ENCODE measurements at regions not wholly inside any gene's neighbourhood (a gene's known extent, or its start where the extent isn't known, plus 50 kb on each side); places are given as distances from the start of the nearest gene placed in this dataset.
"Not testable (repeated sequence)": the region's sequence is repeated elsewhere in the genome, so short reads cannot be mapped to it uniquely, and the experiment has no call there.

- no peaks in the 10 kb centered on the region for H3K9me3 Mint-ChIP-seq
- no peaks in the 10 kb centered on the region for H3K27me3 Mint-ChIP-seq
- peaks cover 10 to 18% (median 16%) of the 10 kb centered on the region in 3 donors for H3K4me1 Mint-ChIP-seq
- peak overlapping the region in 1 of 3 donors; percentile 85 for H3K27ac Mint-ChIP-seq
- H3K4me3 Mint-ChIP-seq = peak overlapping the region in 2 of 4 donors; percentile 20 to 29
- H3K36me3 Mint-ChIP-seq = peaks cover 4% of the 10 kb centered on the region
Measured at GRCh38 chr10:28179006-28179742, 123.7 kb downstream of the MPP7 start.

- Mint-ChIP-seq H3K4me1 (peaks cover 11 to 18% (median 16%) of the 10 kb centered on the region in 3 donors), H3K36me3 (peaks cover 4% of the 10 kb centered on the region), H3K4me3 (peak overlapping the region; percentile 52 to 91 (median 76)), H3K9me3 (no peaks in the 10 kb centered on the region), H3K27ac (peak overlapping the region; percentile 47 to 85 (median 73)), H3K27me3 (no peaks in the 10 kb centered on the region)
Measured at GRCh38 chr10:28177944-28178637, 124.8 kb downstream of the MPP7 start.

- not testable (repeated sequence) for H3K27ac Mint-ChIP-seq, H3K36me3 Mint-ChIP-seq, H3K27me3 Mint-ChIP-seq, H3K9me3 Mint-ChIP-seq, H3K4me3 Mint-ChIP-seq
- H3K4me1 Mint-ChIP-seq = peaks cover 13 to 18% (median 16%) of the 10 kb centered on the region in 3 donors
Measured at GRCh38 chr10:28176498-28176897, 126.4 kb downstream of the MPP7 start.

- peaks cover 0 to 3% (median 0%) of the 10 kb centered on the region in 3 donors for H3K9me3 Mint-ChIP-seq
- no peak overlapping the region for H3K27ac Mint-ChIP-seq
- peaks cover 2% of the 10 kb centered on the region for H3K36me3 Mint-ChIP-seq
- H3K27me3 Mint-ChIP-seq = no peaks in the 10 kb centered on the region
- no peak overlapping the region for H3K4me3 Mint-ChIP-seq
- peaks cover 0 to 5% (median 3%) of the 10 kb centered on the region in 3 donors for H3K4me1 Mint-ChIP-seq
Measured at GRCh38 chr10:28172223-28172610, 130.6 kb downstream of the MPP7 start.

- Mint-ChIP-seq H3K36me3 (peaks cover 2% of the 10 kb centered on the region), H3K4me3 (no peak overlapping the region), H3K9me3 (peaks cover 0 to 3% (median 0%) of the 10 kb centered on the region in 3 donors), H3K27me3 (no peaks in the 10 kb centered on the region), H3K4me1 (peaks cover 0 to 5% (median 3%) of the 10 kb centered on the region in 3 donors), H3K27ac (no peak overlapping the region)
Measured at GRCh38 chr10:28171468-28172222, 131.2 kb downstream of the MPP7 start.

GRCh38 chr10:28169525-28169924 is 133.3 kb downstream of the MPP7 start:
- peaks cover 0 to 3% (median 0%) of the 10 kb centered on the region in 3 donors for H3K9me3 Mint-ChIP-seq
- no peak overlapping the region for H3K27ac Mint-ChIP-seq
- peaks cover 0 to 3% (median 3%) of the 10 kb centered on the region in 3 donors for H3K4me1 Mint-ChIP-seq
- no peaks in the 10 kb centered on the region for H3K27me3 Mint-ChIP-seq
- H3K4me3 Mint-ChIP-seq = no peak overlapping the region
- H3K36me3 Mint-ChIP-seq = peaks cover 2% of the 10 kb centered on the region

- Mint-ChIP-seq H3K4me3 (no peak overlapping the region), H3K4me1 (no peaks in the 10 kb centered on the region), H3K36me3 (peaks cover 10% of the 10 kb centered on the region), H3K27ac (no peak overlapping the region), H3K27me3 (peaks cover 6% of the 10 kb centered on the region), H3K9me3 (peaks cover 3 to 6% (median 5%) of the 10 kb centered on the region in 3 donors)
Measured at GRCh38 chr10:28160866-28161405, 141.9 kb downstream of the MPP7 start.

GRCh38 chr10:28157379-28157778 is 145.5 kb downstream of the MPP7 start:
- Mint-ChIP-seq H3K27ac (no peak overlapping the region), H3K27me3 (peaks cover 1% of the 10 kb centered on the region), H3K4me1 (peaks cover 0 to 5% (median 0%) of the 10 kb centered on the region in 3 donors), H3K9me3 (peaks cover 3 to 5% (median 3%) of the 10 kb centered on the region in 3 donors), H3K36me3 (peaks cover 3% of the 10 kb centered on the region), H3K4me3 (no peak overlapping the region)

GRCh38 chr10:28155726-28156125 is 147.1 kb downstream of the MPP7 start:
- Mint-ChIP-seq H3K4me1 (peaks cover 0 to 5% (median 0%) of the 10 kb centered on the region in 3 donors), H3K36me3 (peaks cover 3% of the 10 kb centered on the region), H3K9me3 (peaks cover 3 to 5% (median 3%) of the 10 kb centered on the region in 3 donors), H3K27me3 (peaks cover 1% of the 10 kb centered on the region), H3K27ac (no peak overlapping the region), H3K4me3 (no peak overlapping the region)

- no peak overlapping the region for H3K27ac Mint-ChIP-seq
- H3K4me1 Mint-ChIP-seq = peaks cover 0 to 5% (median 0%) of the 10 kb centered on the region in 3 donors
- peaks cover 4% of the 10 kb centered on the region for H3K36me3 Mint-ChIP-seq
- no peaks in the 10 kb centered on the region for H3K9me3 Mint-ChIP-seq
- no peak overlapping the region for H3K4me3 Mint-ChIP-seq
- no peaks in the 10 kb centered on the region for H3K27me3 Mint-ChIP-seq
Measured at GRCh38 chr10:28151636-28152035, 151.2 kb downstream of the MPP7 start.

- Mint-ChIP-seq H3K4me1 (peaks cover 0 to 5% (median 2%) of the 10 kb centered on the region in 3 donors), H3K27ac (no peak overlapping the region)
Measured at GRCh38 chr10:28149746-28150145, 150.9 kb upstream of the ODAD2 start.

GRCh38 chr10:28147706-28148105 is 148.8 kb upstream of the ODAD2 start:
- no peaks in the 10 kb centered on the region for H3K27me3 Mint-ChIP-seq
- H3K36me3 Mint-ChIP-seq = peaks cover 4% of the 10 kb centered on the region
- H3K9me3 Mint-ChIP-seq = no peaks in the 10 kb centered on the region
- H3K4me3 Mint-ChIP-seq = no peak overlapping the region
- H3K4me1 Mint-ChIP-seq = peaks cover 0 to 4% (median 0%) of the 10 kb centered on the region in 3 donors
- no peak overlapping the region for H3K27ac Mint-ChIP-seq

More at GRCh38 chr10:28149746-28150145, 150.9 kb upstream of the ODAD2 start:
- Mint-ChIP-seq H3K9me3 (no peaks in the 10 kb centered on the region), H3K4me3 (no peak overlapping the region), H3K36me3 (peaks cover 3% of the 10 kb centered on the region), H3K27me3 (no peaks in the 10 kb centered on the region)

GRCh38 chr10:28139138-28139537 is 140.3 kb upstream of the ODAD2 start:
- Mint-ChIP-seq H3K9me3 (peaks cover 7 to 32% (median 9%) of the 10 kb centered on the region in 3 donors), H3K36me3 (peaks cover 6% of the 10 kb centered on the region)

GRCh38 chr10:28137907-28138880 is 139.3 kb upstream of the ODAD2 start:
- Mint-ChIP-seq H3K36me3 (peaks cover 8% of the 10 kb centered on the region), H3K4me1 (no peaks in the 10 kb centered on the region), H3K9me3 (peaks cover 9 to 33% (median 9%) of the 10 kb centered on the region in 3 donors), H3K27ac (no peak overlapping the region), H3K4me3 (no peak overlapping the region), H3K27me3 (no peaks in the 10 kb centered on the region)

More at GRCh38 chr10:28139138-28139537, 140.3 kb upstream of the ODAD2 start:
- no peak overlapping the region for H3K4me3 Mint-ChIP-seq
- H3K27me3 Mint-ChIP-seq = no peaks in the 10 kb centered on the region
- H3K4me1 Mint-ChIP-seq = no peaks in the 10 kb centered on the region
- H3K27ac Mint-ChIP-seq = no peak overlapping the region
